GM12873 (cell line): ENCODE measurements at regions not wholly inside any gene's neighbourhood (a gene's known extent, or its start where the extent isn't known, plus 50 kb on each side); places are given as distances from the start of the nearest gene placed in this dataset.

Experiments
- CTCF ChIP-seq: IDR thresholded peaks from 2 replicates; pipeline ENCODE4 v1.5.1; 2012; ENCODE audit warnings: low read depth, mild to moderate bottlenecking, moderate library complexity, low read length, control low read depth; ENCODE audit not compliant: insufficient read depth; ENCODE audit errors: missing control alignments

DNA sequence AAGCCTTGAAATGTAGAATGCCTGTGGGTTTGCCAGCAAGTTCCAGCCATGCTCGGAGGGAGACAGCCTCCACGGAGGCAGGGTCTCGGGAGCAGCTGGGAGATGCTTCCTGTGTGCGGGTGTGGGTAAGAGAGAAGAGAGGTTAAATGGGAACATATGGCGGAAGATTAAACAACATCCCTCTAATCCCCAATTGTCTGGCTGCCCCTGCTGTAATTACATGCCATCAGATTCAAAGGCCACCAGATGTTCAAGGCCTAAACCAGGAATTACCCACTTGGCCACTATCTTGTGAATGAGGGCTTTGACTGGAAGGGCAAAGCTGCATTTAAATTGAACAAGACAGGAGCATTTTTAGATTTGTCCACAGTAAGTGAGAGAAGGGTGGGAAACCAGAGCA lies 81.4 kb upstream of the BACE2 start:
- TF ChIP-seq CTCF: no peak

DNA sequence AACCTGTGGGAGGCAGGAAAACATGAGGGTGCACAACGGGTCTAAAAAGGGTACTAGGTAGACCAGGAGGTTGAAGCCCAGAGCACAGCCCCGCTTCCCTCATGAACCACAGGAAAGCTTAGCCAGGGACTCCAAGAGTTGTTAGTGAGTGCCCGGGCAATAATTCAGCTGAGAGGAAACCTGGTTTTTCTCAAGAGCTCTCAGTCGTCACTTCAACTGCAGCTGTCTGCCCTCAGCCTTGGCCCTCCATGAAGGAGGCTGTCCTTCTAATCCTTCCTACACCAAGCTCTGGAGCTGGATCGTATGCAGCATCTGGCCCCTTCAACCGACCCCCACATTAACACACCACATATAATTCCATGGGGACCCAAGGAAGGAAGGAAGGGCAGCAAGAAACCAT lies 77.0 kb upstream of the BACE2 start:
- TF ChIP-seq CTCF: no peak

DNA sequence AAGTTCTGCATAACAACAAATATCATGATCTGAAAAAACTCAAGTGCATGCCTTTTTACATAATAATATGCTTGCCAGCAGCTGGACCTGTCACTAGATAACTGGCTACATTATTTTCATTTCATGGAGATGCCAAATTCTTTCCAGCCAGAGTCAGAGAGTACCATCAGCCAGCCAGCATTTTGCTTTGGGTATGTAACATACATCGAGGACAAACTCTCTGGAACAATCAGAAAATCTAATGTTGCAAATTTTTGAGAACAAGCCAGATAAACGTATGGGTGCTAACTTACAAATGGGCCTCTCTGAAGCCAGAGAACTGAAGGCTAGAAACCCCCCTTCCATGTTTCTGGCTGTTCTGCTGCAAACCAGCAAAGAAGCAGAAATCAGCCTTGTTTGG lies 76.3 kb upstream of the BACE2 start:
- TF ChIP-seq CTCF: no peak

GRCh38 chr21:41092312-41092711 lies 75.6 kb upstream of the BACE2 start:
- no peak for TF ChIP-seq CTCF

DNA sequence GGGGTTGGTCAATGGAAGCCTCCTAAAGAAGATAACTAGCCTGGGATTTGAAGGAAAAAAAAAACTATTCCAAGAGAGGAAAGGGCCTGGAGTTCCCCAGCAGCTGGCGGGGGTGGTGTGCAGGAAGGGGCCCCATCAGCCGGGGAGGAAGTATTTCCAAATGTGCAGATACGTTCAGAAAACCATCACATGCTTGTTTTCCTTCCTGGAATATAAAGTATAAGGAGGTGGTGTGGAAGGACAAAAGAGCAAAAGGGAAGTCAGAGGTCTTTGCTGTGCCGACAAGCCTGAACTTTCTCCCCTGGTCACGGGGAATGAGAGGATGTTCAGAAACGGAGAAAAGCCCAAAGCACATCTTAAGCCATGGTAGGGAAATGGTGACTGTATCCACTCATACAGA lies 72.0 kb upstream of the BACE2 start:
- no peak for TF ChIP-seq CTCF

GRCh38 chr21:41098076-41098475 lies 69.9 kb upstream of the BACE2 start:
- no peak for TF ChIP-seq CTCF

DNA sequence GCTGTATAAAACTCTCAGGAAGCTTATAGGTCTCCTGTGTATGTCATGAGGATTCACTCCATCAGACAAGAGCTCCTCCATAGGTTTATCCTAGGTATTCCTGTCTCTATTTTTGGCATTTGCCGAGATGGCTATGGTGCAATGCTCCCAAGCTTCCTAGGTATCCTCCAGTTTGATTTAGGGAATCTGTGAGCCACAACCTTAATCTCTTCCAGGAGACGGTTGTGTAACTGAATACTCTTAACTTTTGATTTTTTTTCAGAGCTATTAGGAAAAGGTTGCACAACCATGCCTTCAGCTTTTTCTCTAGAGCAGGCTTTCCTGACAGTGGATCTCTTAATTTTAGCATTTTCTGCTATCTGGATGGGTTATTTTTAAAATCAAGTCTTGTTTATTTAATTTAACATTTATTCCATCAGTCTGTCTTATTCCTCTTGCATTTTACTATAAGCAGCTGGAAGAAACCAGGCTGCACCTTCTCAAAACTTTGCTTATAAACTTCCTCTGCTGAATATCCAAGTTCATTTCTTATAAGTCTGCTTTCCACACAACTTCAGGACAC lies 69.4 kb upstream of the BACE2 start:
- TF ChIP-seq CTCF: no peak
